H7 (cell line): ENCODE measurements at regions not wholly inside any gene's neighbourhood (a gene's known extent, or its start where the extent isn't known, plus 50 kb on each side); places are given as distances from the start of the nearest gene placed in this dataset.
"Not testable (repeated sequence)": the region's sequence is repeated elsewhere in the genome, so short reads cannot be mapped to it uniquely, and the experiment has no call there.

Experiments used
- DNase-seq: peaks from one replicate; pipeline ENCODE4 v3.0.0; 2012
- H3K27me3 ChIP-seq: 2 replicates; pipeline ENCODE4 v1.6.0; 2011; ENCODE audit warnings: mild to moderate bottlenecking, low read length; ENCODE audit not compliant: control insufficient read depth, insufficient read depth
- H3K36me3 ChIP-seq: replicated peaks from 2 replicates; pipeline ENCODE4 v1.5.1; 2011; ENCODE audit warnings: low read length; ENCODE audit not compliant: control insufficient read depth, insufficient read depth
- H3K4me3 ChIP-seq: 2 replicates; pipeline ENCODE4 v1.5.1; 2011; ENCODE audit warnings: low read depth, mild to moderate bottlenecking, control low read depth, low read length, moderate library complexity; ENCODE audit not compliant: insufficient read depth

DNA sequence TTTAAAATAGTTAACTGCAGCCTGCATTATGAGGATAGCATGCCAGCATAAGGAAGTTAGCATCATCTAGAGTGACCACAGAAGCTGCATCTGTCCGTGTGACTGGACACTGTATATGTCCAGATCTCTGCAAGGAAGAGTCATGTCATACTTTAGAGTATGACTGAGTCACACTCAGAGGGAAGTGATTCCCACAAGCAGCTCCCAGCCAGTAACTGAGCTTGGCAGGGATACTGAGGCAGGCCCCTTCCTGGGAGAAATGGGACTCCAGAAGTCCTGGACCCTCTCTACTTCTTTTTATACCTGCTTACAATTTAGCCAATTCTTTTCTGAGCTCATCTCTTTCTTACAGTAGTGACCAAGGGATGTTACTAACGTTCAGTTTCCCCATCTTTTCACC, 2975.9 kb downstream of the RPIA start:
- DNase-seq, H3K27me3 ChIP-seq, H3K36me3 ChIP-seq, H3K4me3 ChIP-seq: not testable (repeated sequence)

DNA sequence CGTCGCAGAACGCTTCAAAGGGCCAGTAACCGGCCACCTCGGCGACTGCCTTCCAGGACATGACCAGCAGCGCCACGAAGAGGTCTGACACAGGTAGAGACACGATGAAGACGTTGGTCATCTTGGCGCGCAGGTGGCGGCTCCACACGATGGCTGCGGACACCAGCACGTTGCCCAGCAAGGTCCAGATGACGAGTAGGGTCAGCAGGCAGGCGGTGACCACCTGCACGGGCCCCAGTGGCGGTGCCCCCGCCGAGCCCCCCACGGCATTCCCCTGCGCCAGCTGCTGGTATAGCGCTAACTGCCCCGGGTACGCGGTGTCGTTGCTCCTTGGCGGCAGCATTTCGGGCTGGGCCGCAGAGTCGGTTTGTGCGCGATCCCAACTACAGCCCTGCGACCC, 2994.1 kb downstream of the RPIA start:
- DNase-seq, H3K36me3 ChIP-seq: not testable (repeated sequence)

DNA sequence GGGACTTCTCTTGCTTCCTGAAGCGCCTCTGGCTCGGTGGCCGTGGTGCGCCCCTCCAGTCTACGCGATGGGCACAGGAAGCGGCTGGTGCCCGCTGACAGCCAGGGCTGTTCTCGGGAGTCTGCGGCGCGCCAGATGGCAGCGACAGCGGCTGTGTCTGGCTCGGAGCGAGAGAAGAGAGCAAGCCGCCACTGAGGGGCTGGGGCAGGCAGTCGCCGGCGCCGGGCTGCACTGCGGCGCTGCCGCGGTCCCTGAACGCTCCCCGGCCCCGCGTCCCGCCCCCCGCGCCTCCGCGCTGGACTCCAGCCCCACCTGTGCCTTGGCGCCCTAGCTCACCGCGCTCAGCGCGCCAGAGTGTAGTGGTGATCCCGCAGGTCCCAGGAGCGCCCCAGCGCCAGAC, 2994.6 kb downstream of the RPIA start:
- H3K36me3 ChIP-seq, H3K4me3 ChIP-seq, DNase-seq, H3K27me3 ChIP-seq: not testable (repeated sequence)

More for the DNA sequence above, 2994.1 kb downstream of the RPIA start:
- not testable (repeated sequence) for H3K4me3 ChIP-seq, H3K27me3 ChIP-seq
